Activated CD4-positive, alpha-beta T cell treated with anti-CD3 and anti-CD28 coated beads, Interleukin-2, amount 50 U/mL, for 48 hours (primary cell): ENCODE measurements at regions not wholly inside any gene's neighbourhood (a gene's known extent, or its start where the extent isn't known, plus 50 kb on each side); places are given as distances from the start of the nearest gene placed in this dataset.
"Not testable (repeated sequence)": the region's sequence is repeated elsewhere in the genome, so short reads cannot be mapped to it uniquely, and the experiment has no call there.

Source experiments
- DNase-seq, 2 experiments: peaks; one replicate each; pipeline ENCODE4 v3.0.0-alpha.2; 2020

DNA sequence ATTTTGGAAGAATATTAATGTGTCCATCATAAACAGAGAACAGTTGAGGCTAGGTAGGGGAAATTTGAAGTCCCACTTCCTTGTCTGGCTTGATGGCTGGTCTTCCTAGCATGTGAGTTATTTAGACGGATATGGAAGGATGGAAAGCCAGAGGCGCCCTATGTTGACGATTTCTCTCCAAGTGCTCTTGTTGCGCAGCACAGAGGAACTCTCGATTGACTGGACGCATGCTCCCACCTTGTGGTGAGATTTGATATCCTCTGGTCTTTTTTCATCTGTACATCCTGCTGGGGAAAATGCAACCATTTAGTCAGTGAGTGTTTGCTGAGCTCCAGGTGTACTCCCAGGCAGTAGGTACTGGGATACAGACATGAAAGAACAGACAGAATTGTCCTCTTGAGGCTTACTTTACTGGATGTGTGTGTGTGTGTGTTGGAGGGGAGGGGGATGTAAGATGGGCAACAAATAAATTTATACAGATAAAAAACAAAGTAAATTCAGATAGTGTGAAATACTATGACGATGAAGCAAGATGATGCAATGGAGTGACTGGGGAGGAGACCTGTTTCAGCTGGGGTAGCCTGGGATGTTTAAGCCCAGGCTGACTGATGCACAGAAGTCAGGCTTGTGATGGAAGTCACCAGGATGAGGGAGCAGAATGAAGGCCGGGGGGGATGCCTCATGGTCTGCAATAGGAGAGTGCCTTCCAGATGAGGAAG, 137.2 kb downstream of the TRIM43 start:
- peak; percentile 27 to 34 for DNase-seq

DNA sequence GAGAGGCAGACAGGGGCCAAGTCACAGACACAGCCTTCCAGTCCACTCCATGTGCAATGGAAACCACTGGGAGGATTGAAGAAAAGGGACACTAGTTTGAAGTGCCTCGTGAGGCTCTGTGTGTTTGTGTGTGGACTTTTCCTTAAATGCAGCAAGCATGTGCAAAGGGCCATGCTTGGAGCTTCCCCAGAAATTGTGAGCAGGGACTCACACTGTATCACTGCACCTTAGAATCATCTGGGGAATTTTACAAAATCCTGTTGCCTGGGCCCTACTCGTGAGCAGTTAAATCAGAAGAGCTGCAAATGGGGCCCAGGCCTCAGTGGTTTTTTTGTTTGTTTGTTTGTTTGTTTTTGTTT, 137.8 kb downstream of the TRIM43 start:
- no peak for DNase-seq

DNA sequence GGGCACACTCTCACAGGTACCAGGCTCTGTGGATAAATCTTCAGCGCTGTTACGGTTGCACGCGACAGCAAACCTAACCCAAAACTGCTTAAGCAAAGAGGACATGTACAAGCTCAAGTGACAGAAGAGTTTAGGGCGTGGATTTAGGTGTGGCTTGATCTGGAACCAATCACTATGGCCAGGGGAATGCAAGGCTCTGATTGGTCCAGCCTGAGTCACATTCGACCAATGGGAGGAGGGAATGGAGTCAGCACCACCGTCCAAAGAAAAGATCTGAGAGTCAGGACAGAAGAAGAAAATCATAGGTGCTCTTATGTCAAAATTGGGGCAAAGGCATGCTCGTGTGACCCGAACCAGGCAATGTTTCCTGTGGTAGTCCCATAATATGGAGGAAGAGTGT, 139.0 kb downstream of the TRIM43 start:
- no peak for DNase-seq

DNA sequence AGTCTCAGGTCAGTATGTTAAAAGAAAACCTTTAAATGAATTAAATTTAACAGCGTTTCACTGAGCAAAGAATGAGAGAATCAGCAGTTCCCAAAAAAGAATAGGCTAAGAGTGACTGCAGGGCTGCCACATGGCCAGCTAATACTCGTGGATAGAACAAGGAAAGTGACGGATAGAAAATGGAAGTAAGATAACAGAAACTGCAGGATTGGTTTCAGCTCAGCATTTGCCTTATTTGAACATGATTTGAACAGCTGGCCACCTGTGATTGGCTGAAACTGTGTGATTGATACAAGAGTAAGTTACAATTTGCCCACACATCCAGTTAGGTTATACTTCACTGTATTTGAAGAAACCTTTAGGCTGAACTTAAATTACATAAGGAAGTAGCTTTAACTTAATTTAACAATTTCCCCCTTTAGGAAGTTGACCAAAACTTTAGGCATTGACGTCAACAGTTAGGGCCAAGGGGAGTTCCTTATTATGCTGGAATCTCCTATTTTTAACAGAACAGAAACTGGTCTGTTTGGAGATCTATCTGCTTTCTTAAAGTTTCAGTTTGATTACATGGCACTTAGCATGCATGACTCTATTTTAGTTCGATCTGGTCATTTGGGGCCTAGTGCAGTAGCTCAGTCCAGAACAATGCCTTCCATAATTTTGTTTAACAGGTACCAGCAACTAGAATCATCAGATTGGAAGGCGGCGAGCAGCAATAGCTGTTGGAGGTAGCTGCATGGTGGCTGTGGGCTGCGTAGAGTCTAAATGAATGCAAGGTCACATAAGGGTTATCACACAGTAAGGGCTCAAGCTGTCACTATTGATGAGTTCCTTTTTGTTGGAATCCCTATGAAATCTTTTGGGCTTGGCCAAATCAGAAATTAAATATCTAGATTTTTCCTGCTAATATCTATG, 143.4 kb downstream of the TRIM43 start:
- DNase-seq = no peak

DNA sequence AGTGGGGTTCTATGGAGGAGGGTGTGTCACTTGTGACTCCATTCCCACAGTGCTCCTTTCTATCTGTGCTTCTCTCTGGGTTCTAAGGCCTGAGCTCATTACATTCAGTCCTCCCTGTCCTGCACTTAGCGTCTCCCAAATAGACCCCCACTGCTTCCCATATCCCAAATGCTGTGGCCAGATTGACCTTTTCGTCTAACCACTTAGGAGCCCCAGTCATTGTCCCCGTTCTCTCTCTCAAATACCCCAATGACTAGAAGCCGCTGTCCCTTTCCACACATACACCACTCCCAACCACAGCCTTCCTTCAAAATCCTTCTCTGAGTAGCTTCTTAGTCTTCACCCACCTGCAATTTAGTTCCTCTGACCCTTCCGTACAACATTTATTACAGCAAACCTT, 146.5 kb downstream of the TRIM43 start:
- DNase-seq = no peak

DNA sequence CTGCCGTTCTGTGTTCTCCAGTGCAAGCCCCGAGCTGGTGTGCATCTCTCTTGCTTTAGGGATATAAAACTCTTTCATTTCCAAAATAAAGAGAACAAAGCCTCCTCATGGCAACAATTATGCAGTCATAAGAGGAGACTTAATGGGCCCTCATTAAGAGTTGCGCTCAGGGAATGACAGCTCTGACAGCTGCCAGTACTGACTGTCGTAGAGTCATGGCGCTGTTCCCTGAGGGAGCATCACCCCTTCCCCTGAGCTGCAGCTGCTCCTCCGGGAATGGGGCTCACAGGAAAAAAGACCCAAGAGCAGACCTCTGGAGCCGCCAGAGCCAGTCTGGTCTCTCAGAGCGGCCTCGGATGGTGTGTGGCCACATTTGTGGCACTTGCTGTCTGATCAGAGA, 160.3 kb downstream of the TRIM43 start:
- DNase-seq = not testable (repeated sequence)

DNA sequence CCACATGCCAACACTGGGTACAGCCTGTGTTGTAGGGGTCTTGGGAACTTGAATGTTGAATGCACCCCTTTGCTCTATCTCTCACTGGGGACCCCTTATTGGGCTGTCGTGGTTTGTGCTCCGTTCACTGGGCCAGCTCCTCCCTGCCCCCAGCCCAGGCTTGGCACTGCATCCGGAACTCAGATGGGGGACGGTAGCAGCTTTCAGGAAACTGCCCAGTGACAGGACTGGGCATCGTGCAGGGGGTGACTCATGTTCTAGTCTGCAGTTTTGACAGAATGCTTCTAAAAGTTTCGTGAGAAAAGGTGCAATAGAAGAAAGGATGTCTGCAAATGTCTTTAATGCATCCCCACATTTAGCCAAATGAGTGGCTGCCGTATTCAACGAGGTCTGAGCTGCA, 162.0 kb downstream of the TRIM43 start:
- not testable (repeated sequence) for DNase-seq

DNA sequence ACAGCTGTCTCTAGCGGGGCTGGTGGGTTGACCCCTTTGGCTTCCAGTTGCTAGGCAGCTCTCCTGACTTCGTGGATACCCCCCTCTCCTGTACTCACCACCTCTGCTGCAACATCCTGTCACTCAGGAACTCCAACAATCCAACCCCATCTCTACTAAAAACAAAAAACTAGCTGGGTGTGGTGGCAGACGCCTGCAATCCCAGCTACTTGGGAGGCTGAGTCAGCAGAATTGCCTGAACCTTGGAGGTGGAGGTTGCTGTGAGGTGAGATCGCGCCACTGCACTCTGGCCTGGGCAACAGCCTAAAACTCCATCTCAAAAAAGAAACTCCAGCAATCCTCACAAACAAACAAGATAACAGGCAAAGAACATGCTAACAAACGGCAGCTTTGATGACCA, 162.4 kb downstream of the TRIM43 start:
- not testable (repeated sequence) for DNase-seq

DNA sequence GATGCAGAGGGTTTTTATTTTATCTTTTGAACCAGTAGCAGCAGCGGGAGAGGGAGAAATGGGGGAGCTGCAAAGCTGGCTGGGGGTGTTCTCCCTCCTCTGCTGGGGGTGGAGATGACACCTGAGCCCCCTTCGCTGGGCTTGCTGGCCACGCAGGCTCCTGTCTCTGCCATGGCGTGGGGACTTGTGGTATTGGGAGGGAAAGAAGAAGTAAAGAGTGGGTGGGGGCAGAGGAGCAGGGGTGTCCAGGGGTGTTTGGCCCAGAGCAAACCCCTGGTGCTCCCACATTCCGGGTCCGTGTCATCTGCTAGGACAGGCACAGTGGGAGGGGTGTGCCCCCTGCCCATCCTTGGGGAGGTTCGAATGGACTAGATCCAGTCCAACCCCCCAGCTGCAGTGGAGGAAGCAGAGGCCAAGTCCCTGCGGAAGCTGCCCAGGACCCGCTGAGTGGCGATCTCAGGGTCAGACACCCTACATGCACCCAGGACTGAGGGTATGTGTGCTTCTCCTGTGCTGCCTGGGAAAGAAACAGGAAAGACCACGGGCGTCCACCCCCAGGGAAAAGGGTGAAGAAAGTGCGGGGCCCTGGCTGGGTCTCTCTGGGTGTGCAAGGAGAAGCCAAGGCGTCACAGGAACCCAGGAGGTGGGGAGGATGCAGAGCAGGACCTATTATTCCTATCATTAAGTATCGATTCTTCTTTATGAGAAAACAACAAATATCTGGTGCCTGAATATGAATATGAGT, 163.2 kb downstream of the TRIM43 start:
- DNase-seq = not testable (repeated sequence)

DNA sequence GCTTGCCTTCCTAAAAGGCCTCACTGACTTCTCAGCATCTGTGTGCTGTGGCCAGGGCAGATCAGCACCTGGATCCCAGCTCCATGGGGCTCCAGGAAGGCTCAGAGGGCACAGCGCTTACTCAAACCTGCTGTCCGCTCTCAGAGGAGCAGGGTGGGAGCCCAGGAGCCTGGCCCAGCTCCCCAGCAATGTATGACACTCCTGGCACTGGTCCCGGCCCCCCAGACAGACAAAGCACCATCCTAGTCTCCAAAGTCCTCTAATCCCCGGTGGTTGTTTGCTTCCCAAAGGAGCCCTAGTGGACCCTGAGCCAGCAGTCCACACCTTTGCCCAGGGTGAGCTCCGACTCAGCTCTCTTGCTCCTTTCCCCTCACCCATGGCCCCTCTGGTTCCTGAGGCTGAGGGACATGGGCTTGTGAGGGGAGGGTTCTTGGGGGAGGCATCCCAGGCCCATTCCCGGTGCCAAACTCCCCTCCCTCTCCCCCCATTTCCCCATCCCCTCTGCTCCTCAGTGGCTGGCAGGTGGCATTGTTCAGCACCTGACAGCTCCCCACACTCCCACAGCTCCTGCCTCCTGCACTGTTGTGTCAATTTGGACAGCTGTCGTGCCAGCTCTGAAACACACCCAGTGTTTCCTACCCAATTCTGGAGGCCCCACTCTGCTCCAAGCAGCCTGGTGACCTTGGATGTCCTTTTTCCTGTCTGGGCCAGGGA, 164.3 kb downstream of the TRIM43 start:
- DNase-seq = not testable (repeated sequence)

DNA sequence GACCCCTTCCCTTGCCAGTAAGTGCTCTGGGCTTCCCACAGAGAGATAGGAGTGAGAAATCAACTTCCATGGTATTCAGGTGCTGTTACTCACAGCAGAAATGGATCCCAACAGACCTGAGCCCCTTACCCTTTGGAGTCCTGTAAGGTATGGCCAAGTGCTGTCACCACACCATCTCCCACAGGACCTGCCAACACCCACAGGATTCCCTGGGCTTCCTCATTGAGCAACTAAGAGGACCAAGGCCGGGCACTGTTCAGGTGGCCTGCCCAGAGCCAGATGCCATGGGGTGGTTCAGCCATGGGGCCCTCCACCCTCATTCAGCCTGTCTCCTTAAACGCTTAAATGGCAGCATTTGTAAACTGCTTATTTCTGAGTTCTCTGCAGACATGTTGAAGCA, 166.2 kb downstream of the TRIM43 start:
- DNase-seq = no peak

DNA sequence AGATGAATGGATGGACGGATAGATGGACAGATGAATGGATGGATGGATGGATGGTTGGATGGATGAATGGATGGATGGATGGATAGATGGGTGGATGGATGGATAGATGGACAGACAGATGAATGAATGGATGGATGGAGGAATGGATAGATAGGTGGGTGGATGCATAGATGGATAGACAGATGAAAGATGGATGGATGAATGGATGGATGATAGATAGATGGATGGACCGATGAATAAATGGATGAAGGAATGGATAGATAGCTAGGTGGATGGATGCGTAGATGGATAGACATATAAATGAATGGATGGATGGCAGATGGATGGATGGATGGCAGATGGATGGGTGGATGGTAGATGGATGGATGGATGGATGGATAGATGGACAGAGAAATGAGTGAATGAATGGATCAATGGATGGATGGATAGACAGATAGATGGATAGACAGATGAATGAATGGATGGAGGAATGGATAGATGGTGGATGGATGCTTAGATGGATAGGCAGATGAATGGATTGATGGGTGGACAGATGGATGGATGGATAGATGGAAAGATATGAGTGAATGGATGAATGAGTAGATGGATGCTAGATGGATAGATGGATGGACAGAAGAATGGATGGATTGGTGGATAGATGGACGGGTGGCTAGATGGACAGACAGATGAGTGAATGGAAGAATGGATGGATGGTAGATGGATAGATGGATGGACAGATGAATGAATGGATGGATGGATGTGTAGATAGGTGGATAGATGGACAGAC, 167.9 kb downstream of the TRIM43 start:
- no peak for DNase-seq

DNA sequence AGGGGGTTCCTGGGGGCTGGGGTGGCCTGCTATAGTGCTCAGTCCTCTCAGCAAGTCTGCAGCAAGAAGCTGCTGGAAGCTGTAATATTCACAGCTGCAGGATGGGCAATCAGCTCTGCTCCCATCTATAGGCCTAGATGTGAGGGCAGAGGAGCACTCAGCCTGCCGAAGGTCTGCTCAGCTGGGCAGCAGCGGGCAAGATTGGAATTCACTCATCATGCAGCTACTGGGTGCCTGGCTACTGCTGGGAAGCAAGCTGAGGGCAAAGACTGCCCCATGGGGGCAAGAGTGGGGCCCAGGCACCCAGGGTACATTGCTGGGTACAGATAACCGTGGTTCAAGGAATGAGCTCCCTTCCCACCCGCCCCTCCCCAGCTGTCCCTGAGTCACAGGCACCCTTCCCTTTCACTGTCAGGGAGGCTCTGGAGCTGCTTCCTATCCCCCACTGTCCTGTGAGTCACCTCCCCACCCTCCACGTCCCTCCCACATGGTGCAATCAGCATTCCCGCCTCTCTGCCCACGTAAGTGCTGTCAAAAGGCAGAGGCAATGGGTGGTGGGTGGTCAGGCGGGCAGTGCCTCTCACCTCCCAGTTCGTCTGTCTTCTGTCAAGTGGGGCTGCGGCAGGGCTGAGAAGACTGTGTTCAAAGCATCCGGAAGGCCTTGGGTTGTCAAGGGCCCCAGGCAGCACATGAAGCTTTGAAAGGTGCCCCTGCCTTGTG, 169.2 kb downstream of the TRIM43 start:
- DNase-seq = no peak

DNA sequence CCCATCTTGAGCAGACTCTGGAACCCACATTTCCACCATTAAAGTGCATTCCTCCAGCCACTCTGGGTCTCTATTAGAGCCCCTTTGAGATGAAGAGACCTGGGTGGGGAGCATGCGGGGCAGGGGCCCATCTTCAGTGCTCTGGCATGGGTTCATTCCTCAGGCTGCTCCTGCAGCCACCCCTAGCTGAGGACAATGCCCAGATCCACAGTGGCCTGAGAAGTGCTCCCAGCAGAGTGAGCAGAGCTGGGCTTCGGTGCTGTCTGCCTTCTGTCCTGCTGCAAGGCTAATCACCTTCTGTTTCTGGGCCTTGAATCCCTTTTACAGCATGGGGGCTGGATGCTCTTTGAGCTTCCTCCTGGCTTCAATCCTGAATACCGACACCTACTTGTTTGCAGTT, 169.8 kb downstream of the TRIM43 start:
- DNase-seq = no peak

DNA sequence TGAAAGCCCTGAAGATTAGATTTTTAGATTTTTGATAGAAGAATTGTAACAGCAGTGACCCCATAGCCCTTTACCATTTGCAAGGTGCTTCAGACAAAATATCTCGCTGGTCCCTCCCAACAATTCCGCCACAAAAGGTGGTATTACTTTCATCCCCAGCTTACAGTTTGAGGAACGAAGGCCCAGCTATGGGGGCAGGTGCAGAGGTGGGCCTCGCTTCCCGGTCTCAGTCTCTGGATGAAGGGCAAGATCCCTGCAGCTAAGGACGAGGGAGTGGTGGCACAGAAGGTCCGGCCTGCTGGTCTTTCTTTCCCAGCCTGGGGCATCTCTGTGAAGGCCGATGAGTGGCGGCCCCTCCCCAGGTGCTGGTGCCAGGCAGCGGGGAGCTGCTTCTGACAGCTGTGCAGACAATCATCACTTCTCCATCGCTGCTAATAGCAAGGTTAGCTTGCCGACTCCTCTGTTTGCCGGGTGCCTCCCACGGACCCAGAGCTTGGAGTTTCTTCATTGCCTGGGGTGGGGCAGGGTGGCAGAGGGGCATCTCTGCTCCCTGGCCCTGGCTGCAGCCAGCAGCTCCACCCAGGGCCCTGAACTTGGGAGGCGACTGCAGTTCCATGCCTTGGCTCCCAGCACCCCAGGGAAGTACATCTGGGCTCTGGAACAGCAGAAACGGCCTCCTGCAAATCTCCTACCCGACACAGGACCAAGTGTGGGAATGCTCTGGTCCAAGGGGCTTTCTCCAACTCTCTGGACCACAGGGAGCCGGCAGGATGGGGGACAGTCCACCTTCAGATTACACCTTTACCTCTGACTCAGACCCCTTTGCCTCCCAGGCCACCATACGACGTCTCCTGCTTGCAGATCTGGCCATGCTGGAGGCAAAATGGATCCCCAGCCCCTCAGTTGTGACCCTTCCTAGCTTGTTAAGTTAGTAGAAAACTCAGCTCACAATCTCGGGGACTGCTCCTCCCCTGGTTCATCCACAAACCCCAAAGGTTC, 170.5 kb downstream of the TRIM43 start:
- not testable (repeated sequence) for DNase-seq

DNA sequence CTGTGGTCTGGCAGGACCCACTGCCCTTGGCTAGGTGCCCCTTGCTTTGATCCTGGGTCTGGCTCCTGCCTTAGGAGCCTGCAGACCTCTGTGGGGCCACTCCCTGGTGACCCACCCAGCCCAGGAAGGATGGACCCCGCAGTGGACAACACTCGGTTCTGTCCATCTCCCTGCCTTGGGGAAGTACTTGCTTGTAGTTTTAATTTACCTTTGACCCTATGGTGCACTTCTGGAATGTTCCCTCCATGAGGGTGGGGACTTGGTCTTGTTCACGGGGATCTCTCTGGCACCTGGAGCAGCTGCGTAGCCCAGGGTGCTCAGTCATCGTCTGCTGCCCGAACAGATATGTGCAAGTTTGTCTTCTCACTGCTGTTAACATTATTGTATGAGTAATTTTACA, 171.3 kb downstream of the TRIM43 start:
- DNase-seq = not testable (repeated sequence)

DNA sequence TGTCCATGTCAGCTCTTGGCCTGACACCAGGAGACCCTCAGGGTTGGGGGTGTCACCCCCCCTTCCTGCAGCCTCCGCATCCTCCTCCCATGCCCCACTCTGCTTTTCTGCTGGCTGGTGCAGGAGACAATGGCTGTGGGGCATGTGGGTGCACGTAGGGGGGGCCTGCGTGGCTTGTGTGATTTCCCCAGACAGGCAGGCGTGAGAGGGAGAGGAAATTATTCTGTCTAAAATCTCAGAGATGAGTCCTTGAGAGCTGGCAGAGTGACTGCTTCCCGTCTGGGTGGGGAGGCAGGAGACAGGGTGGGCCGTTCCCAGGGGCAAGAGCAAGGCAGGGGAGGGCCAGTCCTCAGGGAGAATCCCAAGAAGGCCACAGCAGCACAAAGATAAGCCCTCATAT, 173.2 kb downstream of the TRIM43 start:
- not testable (repeated sequence) for DNase-seq

DNA sequence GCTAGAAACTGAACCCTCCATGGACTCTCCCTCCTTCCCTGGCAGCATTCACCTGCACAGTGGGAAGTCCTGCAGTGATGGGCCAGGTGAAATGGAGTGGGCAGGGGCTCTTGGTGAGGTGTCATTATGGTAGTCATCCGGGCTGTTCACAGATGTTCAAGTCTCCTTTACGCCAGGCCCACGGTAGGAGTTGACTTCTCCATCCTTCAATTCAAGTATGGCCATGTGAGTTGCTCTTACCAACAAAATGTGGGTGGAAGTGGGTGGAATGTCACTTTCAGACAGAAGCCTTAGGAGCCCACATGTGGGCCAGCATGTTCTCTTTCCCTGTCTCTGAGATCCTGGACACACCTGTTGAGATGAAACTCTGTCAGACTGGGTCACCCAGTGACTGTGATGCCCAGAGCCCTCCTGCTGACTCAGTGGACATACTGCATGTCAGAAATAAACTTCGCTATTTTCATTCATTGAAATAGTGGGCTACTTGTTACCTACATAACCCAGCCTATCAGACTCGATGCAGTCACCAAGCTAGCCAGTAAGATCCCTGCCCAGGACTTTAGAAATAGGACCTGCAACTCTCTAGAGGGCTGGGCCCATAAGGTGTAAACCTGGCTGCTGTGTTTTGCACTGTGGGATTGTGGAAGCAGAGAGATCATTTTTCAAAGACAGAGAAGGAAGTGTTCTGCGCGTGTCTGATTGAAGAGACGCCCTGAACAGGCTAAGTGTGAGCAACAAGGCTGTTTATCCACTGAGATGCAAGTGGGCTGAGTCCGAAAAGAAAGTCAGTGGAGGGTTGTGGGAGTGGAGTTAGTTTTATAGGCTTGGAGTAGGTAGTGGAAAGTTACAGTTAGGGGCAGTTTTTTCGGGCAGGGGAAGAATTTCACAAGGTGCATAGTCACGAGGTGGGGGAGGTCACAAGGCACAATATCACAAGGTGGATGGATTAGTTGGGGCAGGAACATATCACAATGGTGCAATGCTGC, 174.4 kb downstream of the TRIM43 start:
- DNase-seq = not testable (repeated sequence)

DNA sequence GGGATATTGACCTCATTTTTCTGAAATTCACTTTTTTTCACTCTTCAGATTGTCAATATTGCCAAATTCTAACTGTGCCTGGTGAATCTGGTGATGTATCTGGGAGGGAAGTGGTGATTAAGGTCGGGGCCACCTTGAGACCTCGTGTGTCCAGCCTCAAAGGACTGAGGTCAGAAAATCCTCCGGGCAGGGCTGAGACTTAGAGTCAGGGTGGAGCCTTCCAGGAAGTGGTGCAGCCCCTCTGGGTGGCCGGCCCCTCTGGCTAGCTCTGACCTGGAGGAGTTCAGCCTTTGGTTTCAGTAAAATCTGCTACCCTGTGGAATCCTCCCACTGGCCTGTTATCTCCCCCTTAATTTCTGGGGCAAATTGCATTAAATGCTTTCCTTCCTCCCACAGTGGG, 175.7 kb downstream of the TRIM43 start:
- not testable (repeated sequence) for DNase-seq
